Erythroblast (primary cell): ENCODE measurements at regions not wholly inside any gene's neighbourhood (a gene's known extent, or its start where the extent isn't known, plus 50 kb on each side); places are given as distances from the start of the nearest gene placed in this dataset.

ENCODE experiments used
- DNase-seq, 2 experiments: peaks; one replicate each; lab custom pipeline; 2025; lab: John Stamatoyannopoulos, UW
- GATA1 ChIP-seq: IDR thresholded peaks from 2 replicates; pipeline ENCODE4 v1.6.1; 2011; ENCODE audit warnings: low read depth, mild to moderate bottlenecking, control low read depth, low read length, moderate library complexity
- POLR2A ChIP-seq: IDR thresholded peaks from 2 replicates; pipeline ENCODE4 v1.6.1; 2011; ENCODE audit warnings: mild to moderate bottlenecking, low read length

GRCh38 chr18:45557779-45558178 lies 57.5 kb upstream of the SLC14A2 start:
- TF ChIP-seq GATA1: no peak
- TF ChIP-seq POLR2A: no peak
- DNase-seq: no peak

GRCh38 chr18:45559258-45559657 lies 56.0 kb upstream of the SLC14A2 start:
- no peak for DNase-seq
- TF ChIP-seq GATA1 (no peak), POLR2A (no peak)

GRCh38 chr18:45560870-45561269 lies 54.4 kb upstream of the SLC14A2 start:
- no peak for TF ChIP-seq GATA1
- no peak for TF ChIP-seq POLR2A
- DNase-seq: peak in 1 of 2 experiments; percentile 42

- TF ChIP-seq GATA1: no peak
- TF ChIP-seq POLR2A: no peak
- no peak for DNase-seq
Observed at GRCh38 chr18:45562567-45563479, 52.5 kb upstream of the SLC14A2 start.

- TF ChIP-seq GATA1: no peak
- TF ChIP-seq POLR2A: no peak
- no peak for DNase-seq
Observed at GRCh38 chr18:45565280-45565970, 49.9 kb upstream of the SLC14A2 start.
